Stimulated activated naive CD8-positive, alpha-beta T cell treated with anti-CD3 and anti-CD28 coated beads, Interleukin-15, Interleukin-2, amounts not matched to agents 100 ng/mL and 50 ng/mL, for 24 hours (primary cell): ENCODE measurements at regions not wholly inside any gene's neighbourhood (a gene's known extent, or its start where the extent isn't known, plus 50 kb on each side); places are given as distances from the start of the nearest gene placed in this dataset.
"Not testable (repeated sequence)": the region's sequence is repeated elsewhere in the genome, so short reads cannot be mapped to it uniquely, and the experiment has no call there.

ENCODE experiments used
- H3K27ac Mint-ChIP-seq: one replicate; pipeline ENCODE4 v1.8.0; 2021; ENCODE audit warnings: mild to moderate bottlenecking, mixed read lengths
- H3K27me3 Mint-ChIP-seq: one replicate; pipeline ENCODE4 v1.8.0; 2021; ENCODE audit warnings: mixed read lengths
- H3K36me3 Mint-ChIP-seq: one replicate; pipeline ENCODE4 v1.8.0; 2021; ENCODE audit warnings: low read depth, mixed read lengths
- H3K4me1 Mint-ChIP-seq: one replicate; pipeline ENCODE4 v1.8.0; 2021; ENCODE audit warnings: low read depth, mixed read lengths
- H3K4me3 Mint-ChIP-seq: one replicate; pipeline ENCODE4 v1.8.0; 2021; ENCODE audit warnings: mild to moderate bottlenecking, mixed read lengths
- H3K9me3 Mint-ChIP-seq: one replicate; pipeline ENCODE4 v1.8.0; 2021; ENCODE audit warnings: mixed read lengths

DNA sequence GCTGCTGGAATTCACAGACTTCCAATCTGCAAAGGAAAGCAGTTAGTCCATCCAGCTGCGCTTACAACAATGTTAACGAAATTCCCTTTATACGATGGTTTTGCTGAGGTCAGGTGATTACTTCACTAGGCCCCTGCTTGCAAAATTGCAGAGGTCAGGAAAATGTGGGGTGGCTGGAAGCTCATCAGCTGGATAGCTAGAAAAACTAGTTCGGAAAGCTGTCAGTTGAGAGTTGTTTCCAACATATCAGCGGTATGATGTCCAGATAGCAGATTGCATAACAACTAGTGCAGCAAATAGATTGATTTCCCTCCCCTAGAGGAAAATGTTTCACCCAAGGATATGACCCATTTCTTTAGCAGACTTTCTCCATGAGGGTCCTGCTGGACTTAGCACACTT is 2021.1 kb upstream of the CELF4 start:
- Mint-ChIP-seq H3K27ac (no peak overlapping the region), H3K4me1 (no peaks in the 10 kb centered on the region), H3K9me3 (no peaks in the 10 kb centered on the region), H3K36me3 (no peaks in the 10 kb centered on the region), H3K27me3 (no peaks in the 10 kb centered on the region), H3K4me3 (no peak overlapping the region)

DNA sequence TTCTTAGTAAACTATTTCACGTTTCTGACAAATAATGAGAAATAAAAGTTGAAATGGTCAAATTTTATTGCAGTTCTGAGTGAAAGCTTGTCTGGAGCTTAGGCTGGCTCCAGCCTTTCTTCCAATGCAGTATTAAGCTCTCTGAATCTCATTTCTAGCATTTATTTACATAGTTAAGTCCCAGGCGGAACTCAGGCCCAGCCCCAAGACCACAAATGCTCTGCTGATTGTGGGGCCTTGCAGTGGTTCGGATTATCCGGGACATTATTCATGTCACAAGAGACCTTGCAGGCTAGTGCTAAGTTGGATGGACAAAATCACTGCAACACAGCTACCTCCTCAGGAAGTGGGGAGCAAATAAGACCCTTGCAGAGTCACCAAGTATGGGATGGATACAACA is 2009.3 kb upstream of the CELF4 start:
- no peak overlapping the region for H3K4me3 Mint-ChIP-seq
- H3K36me3 Mint-ChIP-seq, result no peaks in the 10 kb centered on the region
- no peaks in the 10 kb centered on the region for H3K27me3 Mint-ChIP-seq
- H3K4me1 Mint-ChIP-seq, result no peaks in the 10 kb centered on the region
- no peaks in the 10 kb centered on the region for H3K9me3 Mint-ChIP-seq
- no peak overlapping the region for H3K27ac Mint-ChIP-seq

DNA sequence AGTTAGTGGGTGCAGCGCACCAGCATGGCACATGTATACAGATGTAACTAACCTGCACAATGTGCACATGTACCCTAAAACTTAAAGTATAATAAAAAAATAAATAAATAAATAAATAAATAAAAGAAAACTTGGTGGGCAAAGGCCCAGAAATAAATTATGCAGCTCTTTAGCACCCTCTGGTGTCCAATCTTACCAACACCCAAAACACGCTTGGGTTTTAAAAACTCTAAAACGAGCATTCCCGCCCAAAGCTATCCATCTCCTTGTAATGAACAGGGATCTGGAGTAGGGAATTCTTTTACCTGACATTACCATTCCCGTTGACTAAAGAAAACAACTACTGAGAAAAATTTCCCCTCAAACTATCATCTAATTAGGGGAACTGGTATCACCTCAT is 2005.9 kb upstream of the CELF4 start:
- no peaks in the 10 kb centered on the region for H3K4me1 Mint-ChIP-seq
- H3K9me3 Mint-ChIP-seq, result no peaks in the 10 kb centered on the region
- no peak overlapping the region for H3K27ac Mint-ChIP-seq
- H3K27me3 Mint-ChIP-seq, result no peaks in the 10 kb centered on the region
- H3K36me3 Mint-ChIP-seq, result no peaks in the 10 kb centered on the region
- H3K4me3 Mint-ChIP-seq, result no peak overlapping the region

DNA sequence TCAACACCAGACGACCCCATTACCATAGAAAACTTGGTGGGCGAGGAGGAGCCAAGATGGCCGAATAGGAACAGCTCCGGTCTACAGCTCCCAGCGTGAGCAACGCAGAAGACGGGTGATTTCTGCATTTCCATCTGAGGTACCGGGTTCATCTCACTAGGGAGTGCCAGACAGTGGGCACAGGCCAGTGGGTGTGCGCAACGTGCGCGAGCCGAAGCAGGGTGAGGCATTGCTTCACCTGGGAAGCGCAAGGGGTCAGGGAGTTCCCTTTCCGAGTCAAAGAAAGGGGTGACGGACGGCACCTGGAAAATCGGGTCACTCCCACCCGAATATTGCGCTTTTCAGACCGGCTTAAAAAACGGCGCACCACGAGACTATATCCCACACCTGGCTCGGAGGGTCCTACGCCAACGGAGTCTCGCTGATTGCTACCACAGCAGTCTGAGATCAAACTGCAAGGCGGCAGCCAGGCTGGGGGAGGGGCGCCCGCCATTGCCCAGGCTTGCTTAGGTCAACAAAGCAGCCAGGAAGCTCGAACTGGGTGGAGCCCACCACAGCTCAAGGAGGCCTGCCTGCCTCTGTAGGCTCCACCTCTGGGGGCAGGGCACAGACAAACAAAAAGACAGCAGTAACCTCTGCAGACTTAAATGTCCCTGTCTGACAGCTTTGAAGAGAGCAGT is 2000.1 kb upstream of the CELF4 start:
- H3K9me3 Mint-ChIP-seq, H3K27ac Mint-ChIP-seq, H3K4me3 Mint-ChIP-seq, H3K27me3 Mint-ChIP-seq, H3K4me1 Mint-ChIP-seq, H3K36me3 Mint-ChIP-seq: not testable (repeated sequence)

DNA sequence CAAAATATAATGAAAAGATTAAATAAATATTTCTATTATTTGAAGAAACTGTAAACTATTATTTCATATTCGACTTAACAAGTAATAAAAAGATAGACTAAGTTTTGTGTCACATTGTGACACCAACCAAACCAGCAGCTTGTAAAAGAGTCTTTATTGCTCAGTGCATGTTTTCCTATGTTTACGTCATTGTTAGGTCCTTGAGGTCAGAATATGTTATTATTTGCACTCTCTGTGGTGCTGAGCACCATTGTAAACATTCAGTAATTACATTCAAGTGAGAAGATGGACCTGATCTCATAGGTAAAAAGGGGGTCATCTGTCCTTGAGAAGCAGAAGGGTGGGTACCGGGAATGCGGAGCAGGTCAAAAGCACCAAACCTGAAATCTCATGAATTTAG is 1999.1 kb upstream of the CELF4 start:
- no peaks in the 10 kb centered on the region for H3K27me3 Mint-ChIP-seq
- no peaks in the 10 kb centered on the region for H3K36me3 Mint-ChIP-seq
- H3K4me3 Mint-ChIP-seq, result no peak overlapping the region
- H3K27ac Mint-ChIP-seq, result no peak overlapping the region
- H3K9me3 Mint-ChIP-seq, result peaks cover 8% of the 10 kb centered on the region
- H3K4me1 Mint-ChIP-seq, result no peaks in the 10 kb centered on the region

DNA sequence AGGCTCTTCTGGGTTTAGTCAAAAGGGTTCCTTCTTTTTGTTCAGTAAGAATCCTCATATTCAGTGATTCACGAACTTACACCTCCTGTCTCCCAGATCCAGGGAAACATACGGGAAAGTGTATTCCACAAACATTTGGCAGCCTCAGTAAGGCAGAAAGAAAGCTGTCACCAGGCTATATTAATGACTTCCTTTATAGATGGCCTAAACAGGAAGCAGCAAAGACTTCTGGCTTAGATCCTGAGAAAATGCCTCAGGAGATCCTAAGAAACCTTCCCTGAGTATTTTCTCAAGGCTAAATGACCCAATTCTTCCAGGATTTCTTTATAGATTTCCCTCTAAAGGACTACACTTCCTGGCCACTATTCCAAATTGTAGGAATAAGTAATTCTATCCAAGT is 1995.5 kb upstream of the CELF4 start:
- H3K36me3 Mint-ChIP-seq, result no peaks in the 10 kb centered on the region
- H3K27ac Mint-ChIP-seq, result no peak overlapping the region
- H3K4me3 Mint-ChIP-seq, result no peak overlapping the region
- H3K27me3 Mint-ChIP-seq, result no peaks in the 10 kb centered on the region
- no peaks in the 10 kb centered on the region for H3K4me1 Mint-ChIP-seq
- H3K9me3 Mint-ChIP-seq, result peaks cover 8% of the 10 kb centered on the region

DNA sequence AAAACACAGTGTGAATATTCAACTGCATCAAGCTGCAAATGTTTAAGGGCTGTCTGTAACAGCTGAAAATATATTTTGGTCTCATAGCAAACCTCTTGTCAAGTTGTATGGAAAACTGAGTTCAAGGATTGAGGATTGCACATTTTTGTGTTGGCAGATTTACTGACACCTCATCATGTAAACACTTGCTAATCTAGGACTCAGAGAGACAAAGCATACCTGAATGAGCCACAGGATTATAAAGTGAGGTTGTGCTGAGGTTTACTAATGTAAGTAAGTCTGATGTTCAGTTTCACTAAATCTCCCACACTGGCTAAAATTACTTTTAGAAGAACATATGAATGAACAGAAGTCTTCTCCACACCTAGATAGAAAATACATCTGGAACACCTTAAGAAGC is 1993.1 kb upstream of the CELF4 start:
- no peak overlapping the region for H3K4me3 Mint-ChIP-seq
- H3K4me1 Mint-ChIP-seq, result no peaks in the 10 kb centered on the region
- no peaks in the 10 kb centered on the region for H3K36me3 Mint-ChIP-seq
- H3K9me3 Mint-ChIP-seq, result no peaks in the 10 kb centered on the region
- no peaks in the 10 kb centered on the region for H3K27me3 Mint-ChIP-seq
- H3K27ac Mint-ChIP-seq, result no peak overlapping the region

DNA sequence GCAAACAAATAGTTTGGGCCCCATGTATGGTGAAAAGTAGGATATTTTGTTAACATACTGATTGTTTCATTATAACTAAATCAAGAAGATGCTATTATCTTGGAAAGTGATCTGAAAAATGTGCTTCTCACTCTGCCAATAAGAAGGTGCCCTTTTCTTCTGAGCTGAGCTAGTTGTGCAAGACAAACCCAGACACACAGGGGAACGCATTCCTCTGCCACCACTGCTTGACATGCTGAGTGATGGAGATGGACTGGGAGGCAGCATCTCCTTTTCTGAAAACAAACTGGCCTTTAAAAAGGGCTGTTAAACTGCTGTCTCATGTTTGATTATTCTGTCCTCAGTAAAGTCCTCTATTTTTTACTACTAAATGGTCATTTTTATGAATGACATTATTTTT is 1989.9 kb upstream of the CELF4 start:
- Mint-ChIP-seq H3K36me3 (no peaks in the 10 kb centered on the region), H3K27ac (no peak overlapping the region), H3K9me3 (no peaks in the 10 kb centered on the region), H3K27me3 (no peaks in the 10 kb centered on the region), H3K4me3 (no peak overlapping the region), H3K4me1 (no peaks in the 10 kb centered on the region)

DNA sequence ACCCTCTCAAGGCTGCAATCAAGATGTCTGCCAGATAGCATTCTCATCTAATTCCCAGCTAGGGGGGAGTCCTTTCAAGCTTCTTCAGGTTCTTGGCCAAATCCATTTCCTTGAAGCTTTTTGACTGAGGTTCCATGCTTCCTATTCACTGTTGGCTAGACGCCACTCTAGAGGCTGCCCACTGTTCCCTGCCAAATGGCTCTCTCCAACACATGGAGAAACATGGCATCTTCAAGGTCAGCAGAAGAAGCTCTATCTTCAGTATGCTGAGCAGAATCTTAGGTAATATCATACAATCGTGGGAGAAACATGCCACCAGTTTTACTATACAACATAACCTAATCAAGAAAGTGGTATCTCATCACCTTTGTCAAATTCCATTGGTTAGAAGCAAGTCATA is 1985.1 kb upstream of the CELF4 start:
- no peaks in the 10 kb centered on the region for H3K4me1 Mint-ChIP-seq
- H3K27ac Mint-ChIP-seq, result no peak overlapping the region
- H3K9me3 Mint-ChIP-seq, result peaks cover 5% of the 10 kb centered on the region
- no peaks in the 10 kb centered on the region for H3K27me3 Mint-ChIP-seq
- no peak overlapping the region for H3K4me3 Mint-ChIP-seq
- no peaks in the 10 kb centered on the region for H3K36me3 Mint-ChIP-seq

DNA sequence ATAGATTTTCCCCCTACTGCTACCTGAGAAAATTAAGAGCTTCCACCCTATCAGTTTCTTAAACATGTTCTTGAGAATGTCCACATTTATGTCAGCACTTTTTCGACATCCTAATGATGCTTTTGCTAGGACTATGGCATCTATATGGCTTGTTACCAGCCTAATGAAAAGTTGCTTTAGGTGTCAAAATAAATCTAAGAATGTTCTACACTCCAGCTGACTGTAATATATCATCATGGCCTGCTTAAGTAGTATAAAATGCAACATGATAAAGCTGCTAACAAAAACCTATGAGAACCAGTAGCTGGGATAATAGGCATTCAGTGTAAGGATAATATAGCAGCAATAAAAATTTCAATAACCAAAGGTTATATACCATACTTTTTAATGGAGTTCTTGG is 1983.5 kb upstream of the CELF4 start:
- Mint-ChIP-seq H3K4me1 (no peaks in the 10 kb centered on the region), H3K36me3 (no peaks in the 10 kb centered on the region), H3K9me3 (peaks cover 5% of the 10 kb centered on the region), H3K27me3 (no peaks in the 10 kb centered on the region), H3K4me3 (no peak overlapping the region), H3K27ac (no peak overlapping the region)

DNA sequence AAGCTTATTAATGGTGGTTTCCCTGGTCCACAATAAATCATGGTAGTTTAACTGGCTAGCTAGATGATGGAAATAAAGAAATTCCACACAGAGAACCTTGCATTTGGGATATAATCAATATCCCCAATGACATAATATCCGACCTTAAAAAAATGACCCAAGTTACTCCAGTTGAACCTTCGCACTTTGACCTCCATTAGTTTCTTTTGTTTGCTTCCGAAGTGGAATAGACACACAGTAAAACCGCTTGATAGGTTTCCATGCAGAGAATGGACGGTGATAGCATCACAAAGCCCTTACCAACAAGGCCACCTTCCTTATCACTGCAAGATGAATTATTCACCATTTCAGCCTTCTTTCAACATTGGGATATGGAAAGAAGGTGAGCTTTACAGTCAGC is 1966.1 kb upstream of the CELF4 start:
- no peak overlapping the region for H3K27ac Mint-ChIP-seq
- H3K4me1 Mint-ChIP-seq, result no peaks in the 10 kb centered on the region

DNA sequence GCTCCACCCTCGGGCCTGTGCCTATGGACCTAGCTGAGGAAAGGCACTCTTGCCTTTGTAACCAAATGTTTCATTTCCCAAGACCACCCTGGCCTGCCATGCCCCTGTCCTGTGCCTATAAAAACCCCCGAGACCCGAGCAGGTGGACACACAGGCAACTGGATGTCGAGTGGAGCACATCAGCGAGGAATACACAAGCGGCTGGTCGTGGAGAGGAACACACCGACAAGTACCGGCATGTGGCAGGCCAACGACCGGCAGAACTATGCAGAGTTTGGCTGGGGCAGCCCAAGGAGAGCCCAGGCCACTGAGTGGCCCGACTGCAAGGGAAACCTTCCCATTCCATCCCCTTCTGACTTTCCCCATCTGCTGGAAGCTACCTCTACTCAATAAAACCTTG is 1963.8 kb upstream of the CELF4 start:
- H3K27me3 Mint-ChIP-seq, result no peaks in the 10 kb centered on the region

More for the DNA sequence above, 1966.1 kb upstream of the CELF4 start:
- Mint-ChIP-seq H3K27me3 (no peaks in the 10 kb centered on the region), H3K4me3 (no peak overlapping the region), H3K9me3 (no peaks in the 10 kb centered on the region), H3K36me3 (no peaks in the 10 kb centered on the region)

DNA sequence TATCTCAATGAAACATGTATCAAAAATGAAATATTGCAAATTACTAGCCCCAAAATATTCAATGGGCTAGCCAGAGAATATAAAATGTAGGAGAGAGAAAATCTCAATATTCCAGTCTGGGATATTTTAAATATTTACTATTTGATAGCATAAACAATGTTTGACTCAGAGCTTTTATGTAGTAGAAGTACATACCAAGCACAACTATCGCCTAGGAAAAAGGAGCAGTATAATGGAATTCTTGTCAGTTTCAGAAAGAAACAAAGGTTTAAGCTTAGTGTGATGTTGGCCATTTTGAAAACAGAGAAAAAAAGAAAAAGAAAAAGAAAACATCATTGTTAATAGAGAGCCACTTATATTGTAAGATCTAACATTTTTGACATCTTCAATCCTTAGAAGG is 1961.9 kb upstream of the CELF4 start:
- Mint-ChIP-seq H3K4me1 (no peaks in the 10 kb centered on the region), H3K27ac (no peak overlapping the region), H3K9me3 (no peaks in the 10 kb centered on the region), H3K27me3 (no peaks in the 10 kb centered on the region), H3K36me3 (no peaks in the 10 kb centered on the region), H3K4me3 (no peak overlapping the region)

More for the DNA sequence above, 1963.8 kb upstream of the CELF4 start:
- no peaks in the 10 kb centered on the region for H3K9me3 Mint-ChIP-seq
- H3K27ac Mint-ChIP-seq, result no peak overlapping the region
- no peaks in the 10 kb centered on the region for H3K36me3 Mint-ChIP-seq
- H3K4me3 Mint-ChIP-seq, result no peak overlapping the region
- no peaks in the 10 kb centered on the region for H3K4me1 Mint-ChIP-seq

DNA sequence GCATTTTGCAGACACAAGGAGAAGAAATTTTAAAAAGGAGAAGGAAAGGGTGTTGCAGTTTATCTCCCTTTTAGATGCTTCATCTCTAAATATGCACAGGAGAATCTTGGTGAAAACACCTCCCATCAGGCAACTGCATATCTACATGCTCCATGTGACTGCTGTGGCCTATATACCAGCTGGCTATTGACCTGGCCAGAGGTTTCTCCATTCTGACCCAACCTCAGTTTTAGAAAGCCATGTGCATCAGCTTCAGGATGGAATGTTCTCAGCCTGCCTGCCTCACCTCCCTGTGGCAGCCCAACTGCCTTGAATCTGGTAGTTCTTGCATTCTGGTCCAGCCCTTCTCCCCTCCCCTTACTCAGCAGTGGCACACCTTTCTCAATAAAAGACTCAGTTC is 1958.8 kb upstream of the CELF4 start:
- H3K4me3 Mint-ChIP-seq, result no peak overlapping the region
- no peaks in the 10 kb centered on the region for H3K27me3 Mint-ChIP-seq

DNA sequence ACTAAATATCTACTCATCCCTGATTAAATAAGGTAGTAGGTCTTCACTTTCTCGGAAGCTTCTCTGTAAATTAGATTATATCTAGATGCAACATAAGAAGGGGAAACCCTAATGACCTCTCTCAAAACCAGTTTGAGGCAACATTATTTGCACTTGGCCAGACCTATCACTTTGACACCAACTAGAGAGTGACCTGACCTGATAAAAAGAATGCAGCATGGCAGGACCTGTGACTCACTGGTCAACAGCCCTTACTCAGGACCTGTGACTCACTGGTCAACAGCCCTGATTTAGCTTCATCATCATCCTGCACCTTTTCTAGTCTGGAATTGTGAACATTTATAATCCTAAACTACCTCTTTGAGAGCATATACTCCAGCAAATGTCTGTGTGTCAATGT is 1957.7 kb upstream of the CELF4 start:
- H3K36me3 Mint-ChIP-seq, result no peaks in the 10 kb centered on the region
- H3K27ac Mint-ChIP-seq, result no peak overlapping the region
- H3K9me3 Mint-ChIP-seq, result no peaks in the 10 kb centered on the region
- H3K4me3 Mint-ChIP-seq, result no peak overlapping the region
- no peaks in the 10 kb centered on the region for H3K4me1 Mint-ChIP-seq
- H3K27me3 Mint-ChIP-seq, result no peaks in the 10 kb centered on the region

More for the DNA sequence above, 1958.8 kb upstream of the CELF4 start:
- no peaks in the 10 kb centered on the region for H3K4me1 Mint-ChIP-seq
- no peaks in the 10 kb centered on the region for H3K36me3 Mint-ChIP-seq
- no peaks in the 10 kb centered on the region for H3K9me3 Mint-ChIP-seq
- no peak overlapping the region for H3K27ac Mint-ChIP-seq

DNA sequence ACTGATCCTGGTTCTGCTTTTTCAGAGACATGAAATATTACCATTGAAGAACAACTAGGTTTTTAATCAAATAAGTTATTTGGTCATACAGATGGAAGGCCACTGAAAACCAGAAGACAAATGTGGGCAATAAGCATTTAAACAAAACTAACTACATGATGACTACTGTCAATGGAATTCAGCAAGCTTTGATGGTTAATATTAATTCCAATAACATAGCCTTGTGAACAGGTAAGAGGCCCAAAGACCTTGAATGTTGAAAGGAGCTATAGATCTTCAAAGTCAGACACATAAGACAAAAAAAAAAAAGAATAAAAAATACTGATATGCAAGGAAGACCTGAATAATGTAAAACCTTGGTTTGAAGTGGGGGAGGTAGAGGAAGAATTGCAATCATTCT is 1955.6 kb upstream of the CELF4 start:
- H3K4me3 Mint-ChIP-seq, result no peak overlapping the region
- no peaks in the 10 kb centered on the region for H3K4me1 Mint-ChIP-seq
- no peaks in the 10 kb centered on the region for H3K9me3 Mint-ChIP-seq

More for the DNA sequence above, 1955.6 kb upstream of the CELF4 start:
- Mint-ChIP-seq H3K27ac (no peak overlapping the region), H3K27me3 (no peaks in the 10 kb centered on the region), H3K36me3 (no peaks in the 10 kb centered on the region)
